HG03039 (cell line): ENCODE measurements at regions not wholly inside any gene's neighbourhood (a gene's known extent, or its start where the extent isn't known, plus 50 kb on each side); places are given as distances from the start of the nearest gene placed in this dataset.

Source experiments
- ATAC-seq: cut with Tn5 transposase; IDR thresholded peaks from one replicate; pipeline ENCODE4 v1.9.1; 2021; ENCODE audit warnings: mild to moderate bottlenecking, moderate library complexity; ENCODE audit not compliant: unreplicated experiment

DNA sequence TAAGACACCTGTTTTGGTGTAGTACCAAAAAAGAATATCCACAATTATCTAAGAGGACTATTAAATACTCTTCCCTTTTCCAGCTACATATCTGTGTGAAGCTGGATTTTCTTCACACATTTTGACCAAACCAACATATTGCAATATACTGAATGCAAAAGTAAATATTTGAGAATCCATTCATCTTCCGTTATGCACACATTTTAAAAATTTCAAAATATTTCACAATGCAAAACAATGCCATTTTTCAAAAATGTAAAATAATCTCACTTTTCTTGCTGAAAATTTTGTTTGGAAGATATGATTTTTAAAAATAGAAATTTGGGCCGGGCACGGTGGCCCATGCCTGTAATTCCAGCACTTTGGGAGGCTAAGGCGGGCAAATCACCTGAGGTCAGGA, 133.9 kb upstream of the FUT8 start:
- no peak for ATAC-seq

DNA sequence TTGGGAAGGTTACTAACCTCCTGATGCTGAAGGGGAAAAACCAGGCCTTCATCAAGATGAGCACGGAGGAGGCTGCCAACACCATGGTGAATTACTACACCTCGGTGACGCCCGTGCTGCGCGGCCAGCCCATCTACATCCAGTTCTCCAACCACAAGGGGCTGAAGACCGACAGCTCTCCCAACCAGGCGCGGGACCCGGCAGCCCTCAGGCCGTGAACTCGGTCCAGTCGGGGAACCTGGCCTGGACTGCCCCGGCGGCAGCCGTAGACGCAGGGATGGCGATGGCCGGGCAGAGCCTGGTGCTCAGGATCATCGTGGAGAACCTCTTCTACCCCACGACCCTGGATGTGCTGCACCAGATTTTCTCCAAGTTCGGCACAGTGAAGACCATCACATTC, 133.0 kb upstream of the FUT8 start:
- no peak for ATAC-seq

GRCh38 chr14:65279958-65280357, 132.6 kb upstream of the FUT8 start:
- no peak for ATAC-seq

DNA sequence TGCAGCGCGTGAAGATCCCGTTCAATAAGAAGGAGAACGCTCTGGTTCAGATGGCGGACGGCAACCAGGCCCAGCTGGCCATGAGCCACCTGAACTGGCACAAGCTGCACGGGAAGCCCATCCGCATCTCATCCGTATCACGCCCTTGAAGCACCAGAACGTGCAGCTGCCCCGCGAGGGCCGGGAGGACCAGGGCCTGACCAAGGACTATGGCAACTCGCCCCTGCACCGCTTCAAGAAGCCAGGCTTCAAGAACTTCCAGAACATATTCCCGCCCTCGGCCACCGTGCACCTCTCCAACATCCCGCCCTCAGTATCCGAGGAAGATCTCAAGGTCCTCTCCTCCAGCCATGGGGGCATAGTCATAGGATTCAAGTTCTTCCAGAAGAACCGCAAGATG, 131.9 kb upstream of the FUT8 start:
- ATAC-seq: no peak

- no peak for ATAC-seq
Measured at GRCh38 chr14:65281991-65282895, 130.3 kb upstream of the FUT8 start.

GRCh38 chr14:65282896-65283253, 129.7 kb upstream of the FUT8 start:
- ATAC-seq: no peak

DNA sequence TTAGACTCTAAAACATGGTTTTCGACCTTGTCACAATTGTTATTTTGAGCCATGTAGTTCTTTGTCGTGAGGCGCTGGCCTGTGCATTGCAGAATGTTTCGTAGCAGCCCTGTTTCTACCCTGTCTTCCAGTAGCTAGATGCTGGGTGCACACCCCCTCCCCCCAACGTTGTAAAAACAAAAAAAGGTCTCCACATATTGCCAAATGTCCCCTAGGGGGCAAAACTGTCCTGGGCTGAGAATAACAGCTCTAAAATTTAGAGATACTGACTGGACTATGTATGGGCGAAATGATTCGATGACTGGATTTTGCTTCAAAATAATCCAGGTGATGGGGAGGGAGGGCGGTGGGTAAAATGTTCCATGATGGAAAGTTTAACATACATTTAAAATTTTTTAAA, 126.1 kb upstream of the FUT8 start:
- ATAC-seq: no peak

- ATAC-seq: peak; percentile 52
Measured at GRCh38 chr14:65287264-65288131, 125.0 kb upstream of the FUT8 start.

DNA sequence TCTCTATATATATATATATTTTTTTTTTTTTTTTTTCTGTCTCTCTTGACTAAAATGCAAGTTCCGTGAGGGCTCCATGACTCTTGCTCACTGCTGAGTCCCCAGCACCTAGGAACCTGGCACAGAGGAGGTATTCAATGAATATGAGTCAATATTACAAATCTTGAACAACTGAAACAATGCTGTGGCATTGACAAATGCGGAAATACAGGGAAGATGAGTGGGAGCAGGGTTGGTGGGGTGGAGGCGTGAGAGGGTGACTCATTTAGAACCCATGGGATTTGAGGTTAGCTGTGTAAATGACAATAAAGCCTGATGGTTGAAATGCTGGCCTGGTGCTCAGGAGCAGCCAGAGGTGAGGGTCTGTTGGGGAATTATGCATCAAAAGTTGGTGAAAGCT, 121.7 kb upstream of the FUT8 start:
- ATAC-seq: no peak

GRCh38 chr14:65291531-65291930, 121.0 kb upstream of the FUT8 start:
- no peak for ATAC-seq

- ATAC-seq: no peak
Measured at GRCh38 chr14:65294816-65295215, 117.7 kb upstream of the FUT8 start.

GRCh38 chr14:65296402-65296801, 116.1 kb upstream of the FUT8 start:
- no peak for ATAC-seq

GRCh38 chr14:65296876-65297275, 115.7 kb upstream of the FUT8 start:
- ATAC-seq: no peak

GRCh38 chr14:65297744-65298143, 114.8 kb upstream of the FUT8 start:
- ATAC-seq: no peak

DNA sequence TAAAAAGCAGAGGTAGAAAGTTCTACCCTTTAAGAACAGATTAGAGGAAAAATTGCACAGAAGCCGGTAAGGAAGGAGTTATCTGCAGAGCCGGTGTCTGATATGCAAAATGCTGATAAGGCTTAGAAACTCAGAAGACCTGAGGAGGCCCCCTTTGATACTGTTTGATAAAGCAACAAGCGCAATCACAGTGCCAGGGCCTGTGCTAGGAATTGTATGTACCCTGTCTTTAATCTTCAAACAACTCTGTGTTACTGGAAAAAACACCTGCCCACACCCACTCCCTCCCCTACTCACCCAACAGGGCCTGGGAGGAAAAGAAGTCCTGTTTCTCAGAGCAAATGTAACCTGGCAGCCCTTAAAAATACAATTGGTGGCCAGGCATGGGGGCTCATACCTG, 112.7 kb upstream of the FUT8 start:
- no peak for ATAC-seq

DNA sequence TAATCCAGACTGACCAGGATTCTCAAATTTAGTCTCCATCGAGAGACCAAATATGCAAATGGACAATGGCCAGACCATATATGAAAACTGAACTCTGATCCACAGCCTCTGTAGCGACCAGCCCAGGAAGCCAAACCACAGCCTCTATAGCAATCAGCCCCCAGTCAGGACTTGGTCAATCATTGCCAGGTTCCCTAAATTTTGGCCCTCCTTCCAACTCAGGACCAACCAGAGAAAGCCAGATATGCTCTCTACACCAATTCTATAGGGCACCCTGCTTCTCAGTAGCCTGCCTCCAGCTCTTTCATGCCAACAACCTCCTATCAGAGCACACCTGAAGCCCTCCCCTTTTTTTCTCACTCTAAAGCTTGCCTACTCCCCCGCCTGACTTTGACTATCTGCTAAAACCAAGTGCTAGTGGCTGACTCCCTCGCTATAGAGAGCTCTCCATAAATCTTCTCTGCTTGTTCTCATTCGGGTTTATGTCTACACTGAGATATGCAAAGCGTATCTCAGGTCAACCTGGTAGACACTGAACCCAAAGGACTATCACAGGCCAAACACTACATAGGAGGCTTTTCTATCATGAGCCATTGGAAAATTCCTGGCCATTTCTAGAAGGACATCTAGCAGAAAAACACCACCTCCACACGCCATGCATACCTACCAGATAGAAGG, 110.5 kb upstream of the FUT8 start:
- peak; percentile 39 for ATAC-seq

GRCh38 chr14:65302571-65303189, 109.8 kb upstream of the FUT8 start:
- peak; percentile 33 for ATAC-seq

- no peak for ATAC-seq
Measured at GRCh38 chr14:65303190-65303898, 109.2 kb upstream of the FUT8 start.

- no peak for ATAC-seq
Measured at GRCh38 chr14:65303899-65304222, 108.7 kb upstream of the FUT8 start.

GRCh38 chr14:65304239-65304638, 108.3 kb upstream of the FUT8 start:
- no peak for ATAC-seq

- ATAC-seq: no peak
Measured at GRCh38 chr14:65304963-65305362, 107.6 kb upstream of the FUT8 start.
